Putamen (tissue), 1 donor: ENCODE measurements at regions not wholly inside any gene's neighbourhood (a gene's known extent, or its start where the extent isn't known, plus 50 kb on each side); places are given as distances from the start of the nearest gene placed in this dataset.
"Not testable (repeated sequence)": the region's sequence is repeated elsewhere in the genome, so short reads cannot be mapped to it uniquely, and the experiment has no call there.

Experiments used
- DNase-seq: peaks from one replicate; pipeline ENCODE4 v3.0.0-alpha.2; 2016; ENCODE audit warnings: low spot score

GRCh38 chr1:96191165-96191564 lies 530.4 kb upstream of the PTBP2 start:
- DNase-seq, result no peak

GRCh38 chr1:96206451-96206850 lies 515.1 kb upstream of the PTBP2 start:
- peak; percentile 29 for DNase-seq

GRCh38 chr1:96207936-96208335 lies 513.6 kb upstream of the PTBP2 start:
- no peak for DNase-seq

GRCh38 chr1:96208428-96208827 lies 513.2 kb upstream of the PTBP2 start:
- DNase-seq, result no peak

- no peak for DNase-seq
Measured at GRCh38 chr1:96210054-96210453, 511.5 kb upstream of the PTBP2 start.

GRCh38 chr1:96211202-96211601 lies 510.4 kb upstream of the PTBP2 start:
- no peak for DNase-seq

GRCh38 chr1:96214982-96215381 lies 506.6 kb upstream of the PTBP2 start:
- no peak for DNase-seq

- no peak for DNase-seq
Measured at GRCh38 chr1:96220651-96221050, 500.9 kb upstream of the PTBP2 start.

GRCh38 chr1:96222701-96223100 lies 498.9 kb upstream of the PTBP2 start:
- DNase-seq, result no peak

GRCh38 chr1:96224229-96224628 lies 497.4 kb upstream of the PTBP2 start:
- not testable (repeated sequence) for DNase-seq

GRCh38 chr1:96233422-96233821 lies 488.2 kb upstream of the PTBP2 start:
- no peak for DNase-seq

GRCh38 chr1:96234299-96234698 lies 487.3 kb upstream of the PTBP2 start:
- DNase-seq, result no peak

GRCh38 chr1:96236156-96236739 lies 485.3 kb upstream of the PTBP2 start:
- peak; percentile 58 for DNase-seq

GRCh38 chr1:96238426-96238825 lies 483.2 kb upstream of the PTBP2 start:
- DNase-seq, result no peak

- DNase-seq, result no peak
Measured at GRCh38 chr1:96240438-96240837, 481.1 kb upstream of the PTBP2 start.

- DNase-seq, result no peak
Measured at GRCh38 chr1:96253246-96254035, 468.1 kb upstream of the PTBP2 start.

- DNase-seq, result no peak
Measured at GRCh38 chr1:96256130-96256790, 465.3 kb upstream of the PTBP2 start.

- no peak for DNase-seq
Measured at GRCh38 chr1:96259399-96259798, 462.2 kb upstream of the PTBP2 start.

GRCh38 chr1:96281491-96281890 lies 440.1 kb upstream of the PTBP2 start:
- no peak for DNase-seq

GRCh38 chr1:96290033-96290432 lies 431.6 kb upstream of the PTBP2 start:
- DNase-seq, result no peak

- no peak for DNase-seq
Measured at GRCh38 chr1:96290801-96291200, 430.8 kb upstream of the PTBP2 start.

- no peak for DNase-seq
Measured at GRCh38 chr1:96291468-96291867, 430.1 kb upstream of the PTBP2 start.

- no peak for DNase-seq
Measured at GRCh38 chr1:96292141-96292540, 429.4 kb upstream of the PTBP2 start.
